ENCODE measurements at regions not wholly inside any gene's neighbourhood (a gene's known extent, or its start where the extent isn't known, plus 50 kb on each side); places are given as distances from the start of the nearest gene placed in this dataset.

GRCh38 chr16:79873825-79874224, 273.3 kb upstream of the MAF start:
- no CpG with 5 or more reads among the region's 5 CpGs for WGBS (ENCODE audit: extremely low coverage, insufficient read length, low lambda C conversion rate)

More at GRCh38 chr16:79873825-79874224, 273.3 kb upstream of the MAF start:
- no peaks in the 10 kb centered on the region for H4K20me1 ChIP-seq (ENCODE audit: control insufficient read depth, insufficient read depth, insufficient read length)
- H3K27me3 ChIP-seq (ENCODE audit: insufficient read depth, low read length) = no peaks in the 10 kb centered on the region
- Mint-ChIP-seq H3K4me1 (no peaks in the 10 kb centered on the region), H3K36me3 (ENCODE audit: insufficient read depth in 1 of 3, low read depth in 3 of 3) (no peaks in the 10 kb centered on the region), H3K9me3 (no peaks in the 10 kb centered on the region), H3K27ac (no peak overlapping the region), H3K4me3 (no peak overlapping the region), H3K27me3 (ENCODE audit: low read depth) (peaks cover 3% of the 10 kb centered on the region; the same call in 1 of the 2 replicates)
- no peak overlapping the region for H4K91ac ChIP-seq (ENCODE audit: insufficient read length, low read depth, low read length)
- no peak overlapping the region for H3K27ac ChIP-seq (ENCODE audit: insufficient read length, low read depth, low read length)
- no peak overlapping the region for H2BK15ac ChIP-seq (ENCODE audit: low read depth, low read length)
- H3K56ac ChIP-seq (ENCODE audit: insufficient read length, low read depth, low read length) = no peak overlapping the region
- no peak for DNase-seq
- H3K79me2 ChIP-seq (ENCODE audit: insufficient read depth, low read length) = no peaks in the 10 kb centered on the region
- no peaks in the 10 kb centered on the region for H3K23me2 ChIP-seq (ENCODE audit: insufficient read length, low read depth, low read length, poor library complexity, severe bottlenecking)
- no peaks in the 10 kb centered on the region for H3K4me1 ChIP-seq (ENCODE audit: insufficient read depth, low read length)
- H3K14ac ChIP-seq (ENCODE audit: insufficient read depth, low read length) = no peak overlapping the region
- no peak overlapping the region for H2BK5ac ChIP-seq (ENCODE audit: insufficient read length, low read length)
- H3K9me3 ChIP-seq (ENCODE audit: control insufficient read depth, low read depth, low read length) = no peaks in the 10 kb centered on the region
- no peak overlapping the region for H2BK12ac ChIP-seq (ENCODE audit: insufficient read length, low read depth, low read length)
- no peak overlapping the region for H3K18ac ChIP-seq (ENCODE audit: insufficient read length, low read depth, low read length)
- no peak overlapping the region for H3K23ac ChIP-seq (ENCODE audit: insufficient read length, low read depth, low read length)
- H3K79me1 ChIP-seq (ENCODE audit: insufficient read depth, low read depth, low read length, poor library complexity, severe bottlenecking) = no peaks in the 10 kb centered on the region
- no peak overlapping the region for H2BK120ac ChIP-seq (ENCODE audit: low read depth, low read length, poor library complexity, severe bottlenecking)
- no peak for TF ChIP-seq CTCF (conservative IDR thresholded peaks at IDR 0.05)
- H3K9ac ChIP-seq (ENCODE audit: extremely low read depth, insufficient read length, low read length) = no peak overlapping the region
- no peak overlapping the region for H4K5ac ChIP-seq (ENCODE audit: insufficient read length, low read depth, low read length)
- no peak overlapping the region for H3T11ph ChIP-seq (ENCODE audit: low read length)
- H2AFZ ChIP-seq (ENCODE audit: low read length) = no peak overlapping the region
- no peak overlapping the region for H2BK20ac ChIP-seq (ENCODE audit: low read depth, low read length, poor library complexity, severe bottlenecking)
- H2AK5ac ChIP-seq (ENCODE audit: insufficient read length, low read length) = no peak overlapping the region
- no peak overlapping the region for H4K8ac ChIP-seq (replicated peaks; ENCODE audit: insufficient read length, low read depth, low read length)
- H3K4ac ChIP-seq (ENCODE audit: low read depth, low read length) = no peak overlapping the region
- no peak overlapping the region for H3K4me2 ChIP-seq (ENCODE audit: insufficient read depth, insufficient read length, low read length)

All from H9 (cell line).